ENCODE measurements at regions not wholly inside any gene's neighbourhood (a gene's known extent, or its start where the extent isn't known, plus 50 kb on each side); places are given as distances from the start of the nearest gene placed in this dataset.

DNA sequence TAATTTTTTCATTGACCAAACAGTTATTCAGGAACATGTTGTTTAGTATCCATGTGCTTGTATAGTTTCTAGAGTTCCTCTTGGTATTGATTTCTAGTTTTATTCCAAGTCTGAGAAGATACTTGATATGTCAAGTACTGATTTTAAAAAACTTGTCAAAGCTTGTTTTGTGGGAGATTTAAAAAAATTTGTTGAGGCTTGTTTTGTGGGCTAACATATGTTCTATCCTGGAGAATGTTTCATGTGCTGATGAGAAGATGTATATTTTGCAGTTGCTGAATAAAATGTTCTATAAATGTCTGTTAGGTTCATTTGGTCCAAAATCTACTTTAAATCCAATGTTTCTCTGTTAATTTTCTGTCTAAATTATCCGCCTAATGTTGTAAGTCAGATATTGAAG, 1065.1 kb upstream of the WWC1 start:
- no peak for DNase-seq

DNA sequence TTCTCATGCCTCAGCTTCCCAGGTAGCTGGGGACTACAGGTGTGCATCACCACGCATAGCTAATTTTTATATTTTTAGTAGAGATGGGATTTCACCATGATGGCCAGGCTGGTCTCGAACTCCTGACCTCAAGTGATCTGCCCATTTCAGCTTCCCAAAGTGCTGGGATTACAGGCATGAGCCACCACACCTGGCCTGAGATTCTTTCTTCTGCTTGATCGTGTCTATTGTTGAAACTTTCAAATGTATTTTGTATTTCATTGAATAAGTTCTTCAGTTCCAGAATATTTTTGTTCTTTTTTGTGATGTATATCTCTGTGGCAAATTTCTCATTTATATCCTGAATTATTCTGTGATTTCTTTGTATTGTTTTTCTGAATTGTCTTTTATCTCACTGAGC, 1063.3 kb upstream of the WWC1 start:
- no peak for DNase-seq

DNA sequence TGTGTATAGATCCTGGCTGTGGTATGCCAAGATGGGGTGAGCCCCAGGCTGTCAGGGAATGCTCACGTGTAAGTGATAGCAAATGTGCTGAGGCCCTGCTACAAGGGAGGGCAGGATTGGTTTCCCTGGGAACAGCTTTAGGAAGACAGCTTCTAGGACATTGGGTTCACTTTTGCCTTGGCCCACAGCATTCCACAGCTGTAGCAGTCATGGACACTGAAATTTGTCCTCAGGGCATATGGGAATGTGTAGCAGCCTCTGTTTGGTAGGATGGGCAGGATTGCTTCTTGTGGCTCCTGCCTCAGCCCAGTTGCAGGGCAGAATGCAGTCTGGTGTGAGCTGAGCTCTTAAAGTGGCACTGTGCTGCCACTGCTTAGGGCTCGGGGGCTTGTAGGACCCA, 1061.7 kb upstream of the WWC1 start:
- no peak for DNase-seq

DNA sequence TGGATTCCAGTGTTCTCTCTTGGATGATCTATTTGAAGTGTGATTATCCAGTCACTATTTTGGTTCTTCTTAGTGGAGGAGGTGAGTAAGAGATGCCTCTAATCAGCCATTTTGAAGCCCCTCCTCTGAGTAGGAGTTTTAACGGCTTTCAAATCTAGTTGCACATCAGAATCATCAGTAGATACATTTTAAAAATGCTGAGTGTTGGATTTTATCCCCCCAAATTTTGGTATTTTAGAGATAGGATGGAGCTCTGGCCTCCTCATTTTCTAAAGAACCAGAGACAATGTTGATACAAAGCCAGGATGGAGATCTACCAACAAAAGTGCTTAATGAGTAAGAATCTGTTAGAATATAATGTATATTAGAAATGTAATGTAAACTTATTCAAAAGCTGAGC, 1061.0 kb upstream of the WWC1 start:
- no peak for DNase-seq

DNA sequence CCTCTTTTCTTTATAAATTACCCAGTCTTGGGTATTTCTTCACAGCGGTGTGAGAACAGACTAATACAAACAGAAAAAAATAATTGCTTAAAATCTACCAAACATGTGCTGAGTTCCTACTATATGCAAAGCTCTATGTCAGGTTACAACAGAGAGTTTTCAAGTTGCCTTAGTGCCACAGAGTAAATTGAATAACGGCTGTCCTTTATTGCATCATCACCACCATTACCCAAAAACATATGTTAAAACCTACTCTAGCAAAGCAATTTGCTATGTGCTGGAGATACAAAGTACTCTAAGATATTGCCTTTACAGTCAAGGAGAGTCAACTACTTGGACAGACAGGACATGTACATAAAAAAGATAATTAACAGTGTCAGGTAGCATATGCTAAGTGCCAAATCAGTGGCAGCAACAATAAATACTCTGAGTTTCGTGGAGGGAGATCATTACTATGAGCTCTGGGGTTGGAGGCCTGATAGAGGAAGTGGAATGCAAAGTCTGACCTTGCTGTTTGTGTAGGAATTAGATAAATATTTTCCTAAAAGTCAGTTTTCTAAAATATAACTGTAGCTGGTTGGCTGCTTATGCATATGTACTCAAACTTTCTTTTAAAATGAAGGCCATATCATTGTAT, 1058.7 kb upstream of the WWC1 start:
- DNase-seq: no peak

DNA sequence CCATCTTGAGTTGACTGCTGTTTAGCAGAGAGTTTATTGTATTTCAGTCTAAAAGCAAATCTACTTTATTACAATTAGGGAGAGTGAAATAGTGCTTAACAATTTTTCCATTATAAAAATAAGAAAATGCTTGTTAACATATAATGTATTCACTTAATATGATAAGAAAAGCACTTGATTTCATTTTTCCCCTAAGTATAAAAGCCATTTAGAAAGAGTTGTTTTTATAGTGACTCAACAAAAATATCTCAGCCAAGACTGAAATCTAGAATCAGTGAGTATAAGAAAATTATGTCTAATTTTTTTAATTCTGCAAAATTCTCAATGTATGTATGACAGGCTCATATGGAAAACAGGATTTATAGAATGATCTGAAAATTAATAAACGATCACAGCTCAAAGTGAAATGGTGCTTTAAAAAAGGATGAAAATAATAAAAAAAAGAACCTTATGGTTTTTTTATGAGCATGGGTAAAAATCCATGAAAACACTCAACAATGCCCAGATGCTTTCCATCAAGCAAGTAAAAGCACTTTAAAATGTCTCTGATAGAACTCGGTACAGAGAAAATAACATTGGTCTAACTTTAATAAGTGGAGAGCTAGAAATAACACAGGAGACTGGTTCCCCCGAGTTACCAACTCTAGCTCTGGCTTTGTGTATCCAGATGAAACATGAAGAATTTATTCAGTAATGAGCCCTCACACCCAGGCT, 1057.8 kb upstream of the WWC1 start:
- no peak for DNase-seq

DNA sequence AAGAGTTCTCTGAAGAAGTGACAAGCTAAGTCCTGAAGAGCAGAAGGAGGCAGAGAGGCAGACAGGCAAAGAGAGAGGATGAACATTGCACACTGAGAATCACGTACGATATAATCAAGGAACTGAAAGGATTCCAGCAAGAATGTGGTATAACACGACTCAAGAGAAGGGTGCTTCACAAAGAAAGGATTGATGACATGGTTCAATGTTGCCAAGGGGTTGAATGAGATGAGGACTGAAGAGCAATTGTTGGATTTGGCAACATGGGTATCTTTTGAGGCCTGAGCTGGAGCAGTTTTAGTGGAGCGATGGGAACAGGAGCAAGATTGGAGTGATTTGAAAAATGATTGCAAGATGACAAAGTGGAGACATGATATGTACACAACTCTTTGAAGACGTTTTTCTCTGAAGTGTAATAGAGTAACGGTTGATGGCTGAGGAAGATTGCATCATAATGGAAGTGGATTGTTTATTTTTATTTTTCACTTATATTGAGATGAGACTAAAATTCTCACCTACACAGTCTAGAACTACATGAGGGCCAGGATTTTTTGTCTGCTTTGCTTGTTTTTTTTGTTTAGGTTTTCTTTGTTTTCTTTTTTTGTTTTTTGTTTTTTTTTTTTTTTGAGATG, 1049.9 kb upstream of the WWC1 start:
- DNase-seq: no peak

DNA sequence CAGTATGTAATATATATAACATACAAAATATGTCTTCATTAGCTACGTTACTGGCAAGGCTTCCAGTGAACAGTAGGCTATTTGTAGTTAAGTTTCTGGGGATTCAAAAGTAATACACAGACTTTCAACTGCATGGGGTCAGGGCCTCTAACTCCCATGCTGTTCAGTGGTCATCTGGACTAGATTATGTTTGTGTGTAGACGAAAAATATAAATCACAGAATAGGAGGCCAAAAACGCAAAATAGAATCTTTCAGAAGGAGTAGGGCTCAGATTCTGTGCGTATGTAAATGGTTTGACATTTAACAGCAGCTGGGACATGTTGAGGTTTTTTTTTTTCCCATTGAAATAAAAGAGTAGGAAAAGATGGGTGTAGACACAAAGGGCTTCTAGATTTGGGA, 1048.7 kb upstream of the WWC1 start:
- no peak for DNase-seq

DNA sequence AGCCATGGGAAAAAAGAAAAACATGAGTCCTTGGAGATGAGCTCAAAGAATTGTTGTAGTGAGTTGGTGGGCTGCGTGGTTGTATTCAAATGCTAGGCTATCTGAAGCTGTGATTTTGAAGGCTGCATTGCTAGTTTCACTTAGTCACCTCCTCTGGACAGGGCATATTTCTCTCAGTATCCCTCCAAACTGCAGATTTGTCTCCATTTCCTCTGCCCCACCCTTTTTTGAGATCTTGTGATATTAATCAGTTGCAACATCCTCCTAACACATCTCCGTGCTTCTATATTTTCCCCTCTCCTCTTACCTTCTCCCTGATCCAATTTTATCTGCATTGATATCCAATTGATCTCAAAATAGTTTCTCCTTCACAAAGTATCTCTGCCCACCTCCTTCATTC, 1048.0 kb upstream of the WWC1 start:
- no peak for DNase-seq

DNA sequence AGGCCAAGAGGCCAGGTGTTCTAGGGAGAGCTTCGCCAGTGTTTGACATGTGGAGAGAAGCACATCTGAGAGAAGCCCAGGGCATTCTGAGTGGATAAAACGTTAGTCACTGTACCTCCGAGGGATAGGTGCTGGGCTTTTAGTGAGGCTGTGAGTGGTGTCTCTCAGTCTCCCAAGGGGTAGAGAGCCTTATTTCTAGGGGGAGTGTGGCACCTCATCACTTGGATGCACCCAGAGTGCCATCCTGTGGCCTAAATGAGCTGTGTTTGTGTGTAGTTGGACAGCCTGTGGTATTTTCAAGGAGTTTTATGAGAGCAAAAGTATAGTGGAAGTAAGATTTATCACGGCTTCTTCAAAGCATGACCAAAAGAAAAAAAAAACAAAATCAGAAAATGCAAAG, 1046.9 kb upstream of the WWC1 start:
- DNase-seq: no peak

DNA sequence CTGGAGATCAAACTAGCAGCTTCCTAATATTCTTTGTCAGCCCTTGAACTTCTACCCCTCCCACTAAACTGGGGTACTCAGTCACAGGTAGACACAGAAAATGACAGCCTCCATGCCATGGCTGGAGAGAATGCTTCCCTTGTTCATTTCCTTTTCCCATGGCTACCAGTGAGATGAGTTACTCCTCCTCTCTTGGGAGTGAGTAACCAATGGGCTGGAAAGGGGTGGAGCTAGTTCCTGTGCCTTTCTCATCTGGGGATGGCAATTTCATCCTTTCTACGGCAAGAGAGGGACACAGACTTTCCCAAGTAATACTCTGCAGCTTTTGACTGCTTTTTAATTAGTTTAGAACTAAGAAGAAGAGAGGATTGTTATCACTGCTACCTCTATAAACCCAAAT, 1045.6 kb upstream of the WWC1 start:
- DNase-seq: no peak

DNA sequence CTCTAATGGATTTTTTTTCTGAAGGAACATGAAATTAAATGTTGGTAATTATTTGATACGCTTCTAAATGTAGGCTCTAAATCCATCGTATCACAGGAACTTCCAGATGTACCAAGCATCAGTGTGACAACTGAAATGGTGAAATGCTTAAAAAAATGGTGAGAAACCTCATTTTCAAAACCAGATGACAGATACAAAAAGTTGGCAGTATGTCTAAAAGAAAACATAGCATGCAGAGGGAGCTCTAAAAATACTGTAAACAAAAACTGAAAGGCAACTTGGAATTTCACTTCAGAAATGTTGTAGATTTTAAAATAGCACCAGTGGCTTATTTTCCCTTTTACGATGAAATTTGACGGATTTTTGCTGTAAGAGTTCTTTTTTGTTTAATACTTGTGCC, 1043.6 kb upstream of the WWC1 start:
- DNase-seq: no peak

DNA sequence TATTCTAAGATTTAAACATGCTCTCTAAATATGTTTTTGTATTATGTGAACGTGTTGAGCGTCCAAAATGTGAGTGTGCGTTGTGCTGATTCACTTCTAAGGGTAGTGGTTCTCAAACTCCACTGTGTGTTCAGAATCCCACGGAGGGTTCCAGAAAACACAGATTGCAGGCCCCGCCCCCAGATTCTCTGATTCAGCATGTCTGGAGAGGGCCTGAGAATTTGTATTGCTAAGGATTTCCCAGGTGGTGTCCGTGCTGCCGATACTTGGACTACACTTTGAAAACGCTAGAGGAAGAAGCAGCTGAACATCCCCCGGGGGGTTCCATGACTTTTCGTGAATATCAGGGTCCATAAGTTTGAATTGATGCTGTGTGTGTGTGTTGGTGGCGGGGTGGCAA, 1043.2 kb upstream of the WWC1 start:
- DNase-seq: no peak

DNA sequence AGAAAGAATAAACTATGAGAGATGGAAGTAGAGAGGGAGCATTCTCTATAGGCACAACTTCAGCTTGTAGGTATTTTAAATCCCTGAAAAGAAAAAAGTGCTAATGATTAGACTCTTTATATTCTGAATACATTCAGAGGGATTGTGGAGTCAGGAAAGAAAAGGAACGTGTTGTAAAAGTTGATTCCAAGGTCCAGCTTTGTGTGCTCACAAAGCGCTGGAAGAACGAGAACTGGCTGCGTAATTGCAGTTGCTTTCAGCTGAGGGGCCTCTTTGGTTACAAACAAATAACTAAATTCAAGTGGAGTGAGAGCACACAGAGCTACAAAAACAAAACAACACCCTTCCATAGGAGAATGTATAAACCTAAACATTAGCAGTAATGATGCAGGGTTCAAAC, 1040.4 kb upstream of the WWC1 start:
- DNase-seq: no peak

DNA sequence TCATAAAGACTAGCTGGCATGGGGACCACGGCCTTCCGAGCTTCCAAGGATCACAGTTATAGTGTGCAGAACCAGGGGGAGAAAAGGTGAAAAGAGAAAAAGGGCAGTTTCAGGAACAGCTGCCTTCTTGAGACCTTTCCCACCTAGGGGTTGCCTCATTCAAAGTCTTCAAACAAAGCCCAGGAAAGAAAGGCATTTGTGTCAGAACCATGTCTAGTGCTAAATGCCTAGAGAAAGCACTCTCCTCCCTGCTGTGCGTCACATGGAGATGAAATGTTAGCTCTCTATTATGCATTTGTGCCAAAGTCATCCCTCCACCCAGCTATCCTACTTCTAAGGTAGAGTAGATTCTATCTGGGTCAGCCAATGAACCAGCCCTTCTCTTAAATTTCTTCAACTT, 1037.3 kb upstream of the WWC1 start:
- DNase-seq: no peak

DNA sequence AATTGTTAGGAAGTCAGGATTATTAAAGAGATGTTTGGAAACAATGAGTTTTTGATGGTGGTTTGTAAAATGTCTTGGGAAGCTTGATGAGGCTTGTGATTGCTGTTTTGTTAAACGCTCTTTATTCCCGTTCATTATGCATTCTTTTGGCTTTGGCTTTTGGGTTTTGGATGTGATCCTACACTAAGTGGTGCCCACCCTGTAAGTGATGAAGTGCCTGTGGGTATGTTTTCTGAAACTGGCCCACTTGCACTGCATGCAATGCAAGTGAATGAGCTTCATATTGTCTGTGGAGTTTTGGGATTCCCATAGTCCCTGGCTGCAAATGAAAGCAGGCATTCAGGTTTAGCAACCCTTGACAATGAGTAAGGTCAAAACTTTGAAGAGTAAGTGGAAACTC, 1035.5 kb upstream of the WWC1 start:
- no peak for DNase-seq

DNA sequence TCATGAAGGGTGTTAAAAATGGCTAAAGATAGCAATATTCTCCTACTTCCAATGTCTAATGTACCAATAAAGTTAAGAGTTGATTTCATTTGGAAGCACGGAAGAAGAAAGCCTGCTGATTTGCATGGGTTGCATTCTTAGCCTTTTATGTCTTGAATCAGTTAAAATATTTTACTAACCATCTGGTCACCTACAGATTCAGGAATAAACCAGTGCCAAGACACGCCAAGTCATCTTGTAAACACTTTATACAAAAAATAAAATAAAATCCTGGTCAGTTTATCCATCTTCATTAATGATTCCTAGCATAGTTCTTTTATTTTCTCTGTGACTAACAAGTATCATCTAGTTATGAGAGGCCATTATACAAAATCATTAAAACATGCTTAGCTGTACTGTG, 1031.6 kb upstream of the WWC1 start:
- DNase-seq: no peak

DNA sequence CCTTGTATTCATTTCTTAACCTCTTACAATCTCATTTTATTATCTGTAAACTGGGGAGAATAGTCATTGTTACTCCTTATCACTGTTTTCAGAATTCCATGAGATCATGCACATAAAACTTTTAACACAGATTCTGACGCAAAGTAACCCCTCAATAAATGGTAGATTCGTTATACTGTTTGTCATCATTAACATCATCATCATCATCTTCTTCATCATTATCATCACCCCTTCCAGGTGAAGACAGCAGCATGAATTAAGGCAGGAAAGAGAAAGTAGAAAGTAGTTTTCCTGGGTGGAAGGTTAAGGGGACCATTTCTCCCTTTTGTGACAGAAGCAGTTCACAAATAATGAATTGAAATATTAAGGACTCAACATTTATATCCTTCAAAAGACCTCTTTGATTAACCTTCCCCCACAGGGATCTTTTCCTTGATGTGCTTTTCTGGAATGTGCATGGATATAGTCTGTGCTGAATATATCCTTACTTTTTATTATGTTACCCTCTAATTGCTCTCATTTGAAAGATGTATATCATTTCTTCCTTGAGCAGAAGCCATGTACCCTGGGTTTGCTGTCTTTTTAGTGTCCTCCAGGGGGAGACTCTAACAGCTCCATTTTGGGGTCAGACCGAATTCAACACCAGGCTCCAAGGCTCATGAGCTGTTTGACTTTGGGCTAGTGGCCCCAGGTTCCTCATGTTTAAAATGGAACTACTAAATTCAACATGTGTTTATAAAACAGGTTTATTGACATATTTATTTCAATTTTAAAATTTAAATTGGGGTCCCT, 1029.9 kb upstream of the WWC1 start:
- DNase-seq: no peak

DNA sequence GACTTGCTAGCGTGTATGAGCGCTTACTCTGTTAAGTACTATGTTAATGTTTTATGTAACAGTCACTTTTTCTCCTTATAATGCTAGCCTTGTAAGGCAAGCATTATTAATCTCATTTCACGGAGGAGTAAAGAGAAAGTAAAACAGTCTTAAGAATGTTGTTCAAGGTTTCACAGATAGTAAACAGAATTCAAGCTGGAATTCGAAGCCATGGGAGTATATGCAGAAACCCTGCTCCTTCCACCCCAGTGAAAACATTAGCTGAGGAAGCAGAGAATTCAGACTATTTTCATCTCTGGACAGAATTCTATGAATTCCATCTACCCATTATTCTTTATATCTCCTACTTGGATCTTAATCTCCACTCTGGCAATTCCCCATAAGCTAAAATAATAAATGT, 1028.3 kb upstream of the WWC1 start:
- DNase-seq: no peak

DNA sequence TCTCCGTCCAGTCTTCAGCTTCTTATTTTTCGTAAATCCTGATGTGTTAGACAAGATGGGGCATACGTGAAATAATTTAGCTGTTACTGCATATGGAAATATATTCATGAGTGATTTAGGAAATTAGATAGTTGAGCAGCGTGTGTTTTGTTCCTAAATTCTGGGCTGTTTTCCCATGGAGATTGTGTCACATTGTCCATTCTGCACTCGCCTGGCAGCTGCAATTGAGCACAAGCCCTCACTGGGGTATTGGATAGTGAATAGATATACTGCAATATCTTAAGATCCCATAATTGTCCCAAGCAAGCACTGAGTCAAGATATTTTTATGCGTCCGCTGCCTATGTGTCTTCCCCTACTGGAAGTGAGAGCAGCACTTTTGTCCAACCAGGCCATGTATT, 1027.1 kb upstream of the WWC1 start:
- DNase-seq: no peak

DNA sequence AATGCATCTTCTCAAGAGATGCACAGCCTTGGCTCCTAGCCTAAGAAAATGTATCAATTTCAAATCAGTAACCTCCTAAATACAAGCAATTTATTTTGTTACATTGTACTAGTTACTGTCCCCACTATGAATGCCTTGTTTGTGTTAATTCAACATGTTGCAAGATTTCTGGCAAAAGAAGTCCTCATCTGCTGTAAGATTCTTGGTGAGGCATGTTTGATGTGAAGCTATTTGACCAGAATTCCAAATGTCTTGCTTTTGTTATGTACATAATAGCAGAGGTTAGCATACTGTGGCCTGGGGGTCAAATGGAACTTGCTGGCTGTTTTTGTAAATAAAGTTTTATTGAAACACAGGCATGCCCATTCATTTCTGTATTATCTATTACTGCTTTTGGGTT, 1023.1 kb upstream of the WWC1 start:
- no peak for DNase-seq

DNA sequence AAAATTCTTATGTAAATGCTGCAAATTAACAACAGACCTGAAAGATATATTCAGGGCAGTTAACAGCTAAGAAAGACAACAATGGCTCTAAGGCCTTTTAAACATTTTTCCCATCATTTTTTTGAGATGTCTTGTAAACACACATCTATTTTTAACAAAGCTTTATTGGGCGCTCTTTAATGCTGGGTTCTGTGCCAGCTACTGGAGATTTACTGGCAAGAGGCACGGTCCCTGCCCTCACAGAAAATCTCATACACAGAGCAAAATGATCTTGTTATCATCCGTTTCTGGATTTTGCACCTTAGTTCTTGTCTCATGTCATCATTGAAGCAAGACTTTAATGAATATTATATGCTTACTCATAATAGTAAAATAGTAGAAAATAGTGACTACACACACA, 1022.3 kb upstream of the WWC1 start:
- DNase-seq: no peak

DNA sequence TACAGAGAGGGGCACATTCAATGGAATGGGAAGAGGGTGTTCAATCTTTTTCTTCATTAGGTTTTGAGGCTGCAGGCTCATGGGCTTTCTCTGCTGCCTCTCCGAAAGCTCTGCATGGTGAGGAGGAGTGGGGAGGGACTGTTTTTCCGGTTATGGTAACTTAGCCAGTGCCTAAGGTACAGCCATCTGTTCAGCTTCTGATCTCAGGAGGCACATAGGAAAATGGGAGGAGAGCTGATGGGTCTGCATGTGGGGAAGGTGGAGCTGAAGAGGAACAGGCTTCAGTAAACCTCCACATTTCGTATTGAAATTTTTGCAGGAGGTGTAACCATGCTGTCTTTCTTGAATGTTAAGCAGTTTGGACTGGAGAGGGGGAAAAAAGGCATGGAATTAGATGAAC, 1020.4 kb upstream of the WWC1 start:
- no peak for DNase-seq

DNA sequence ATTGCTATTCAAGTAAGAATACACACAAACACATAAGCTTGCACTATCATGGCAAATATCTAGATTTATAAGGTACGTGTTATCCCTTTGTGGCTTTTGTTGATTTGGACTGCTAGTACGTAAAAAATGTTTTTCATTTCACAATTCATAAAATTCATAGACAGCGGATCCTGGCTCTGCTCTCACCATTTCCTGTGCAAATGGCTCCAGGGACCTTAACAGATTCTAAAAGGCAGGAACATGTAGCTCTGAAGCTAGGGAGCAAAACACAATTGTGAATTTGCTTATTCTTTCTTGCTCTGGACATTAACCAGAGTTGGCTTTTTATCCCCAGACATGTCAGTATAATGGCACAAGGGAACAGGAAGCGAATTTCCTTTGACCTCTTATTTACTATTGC, 1019.9 kb upstream of the WWC1 start:
- DNase-seq: no peak
